K562 (cell line): ENCODE measurements at regions not wholly inside any gene's neighbourhood (a gene's known extent, or its start where the extent isn't known, plus 50 kb on each side); places are given as distances from the start of the nearest gene placed in this dataset.

Experiments used
- ARNT ChIP-seq, 2 experiments: fragments of 450-650 bp; IDR thresholded peaks; 2 replicates each; pipeline ENCODE4 v1.6.1; 2016; ENCODE audit warnings: mild to moderate bottlenecking in 1 of 2
- BRCA1 ChIP-seq, 2 experiments: fragments of 450-650 bp in 1 of 2; sonication (generic) in 1 of 2; formaldehyde crosslinking in 1 of 2; IDR thresholded peaks; 2 replicates each; pipeline versions ENCODE4 v1.5.0 to v1.6.1; 2017 to 2020; ENCODE audit warnings: mild to moderate bottlenecking in 1 of 2, missing genetic modification reagents in 1 of 2
- CC2D1A ChIP-seq: fragments of 450-650 bp; IDR thresholded peaks from 2 replicates; pipeline ENCODE4 v1.6.1; 2017; ENCODE audit warnings: mild to moderate bottlenecking
- FOXM1 ChIP-seq, 2 experiments: fragments of 450-650 bp in 1 of 2; sonication (generic) in 1 of 2; formaldehyde crosslinking in 1 of 2; IDR thresholded peaks; 2 replicates each; pipeline versions ENCODE4 v1.6.1 to v1.9.0; 2017 to 2022; ENCODE audit warnings: low read depth in 2 of 2, mild to moderate bottlenecking in 2 of 2, missing genetic modification reagents in 1 of 2, moderate library complexity in 1 of 2
- RAD21 ChIP-seq, 2 experiments: fragments of 250-450 bp in 1 of 2; fragments of 450-650 bp in 1 of 2; sonication (Bioruptor Pico) in 1 of 2; formaldehyde crosslinking in 1 of 2; IDR thresholded peaks in 1 of 2; conservative IDR thresholded peaks in 1 of 2; 2 replicates each; pipeline versions ENCODE4 v1.4.0 to v1.8.0; 2020 to 2022; ENCODE audit warnings: mild to moderate bottlenecking in 2 of 2, moderate library complexity in 1 of 2
- TCF3 ChIP-seq: sonication (generic); formaldehyde crosslinking; IDR thresholded peaks from 2 replicates; pipeline ENCODE4 v1.4.0; 2020; ENCODE audit warnings: mild to moderate bottlenecking, missing genetic modification reagents
- ZBTB40 ChIP-seq, 2 experiments: fragments of 450-650 bp in 1 of 2; sonication (generic) in 1 of 2; formaldehyde crosslinking in 1 of 2; IDR thresholded peaks; 2 replicates each; pipeline versions ENCODE4 v1.7.1 to v1.9.0; 2016 to 2022; ENCODE audit warnings: inconsistent platforms in 1 of 2, mild to moderate bottlenecking in 1 of 2, missing genetic modification reagents in 1 of 2
- ZNF41 ChIP-seq: fragments of 250-450 bp; sonication (Bioruptor Pico); conservative IDR thresholded peaks from 2 replicates; pipeline ENCODE4 v1.4.0; 2020; ENCODE audit warnings: mild to moderate bottlenecking
- TF ChIP-seq, protein P1 (sequence below): fragments of 250-450 bp; sonication (Bioruptor Pico); IDR thresholded peaks from 2 replicates; pipeline ENCODE4 v1.5.0; 2021; ENCODE audit warnings: mild to moderate bottlenecking, moderate library complexity
- TF ChIP-seq, protein P2 (sequence below): sonication (generic); formaldehyde crosslinking; IDR thresholded peaks from 2 replicates; pipeline ENCODE4 v1.4.0; 2020; ENCODE audit warnings: mild to moderate bottlenecking, missing genetic modification reagents

GRCh38 chrX:65811558-65812228, 144.2 kb downstream of the MSN start (continued):
- TF ChIP-seq FOXM1 (IDR thresholded peaks at IDR 0.05; ENCODE audit: low read depth) (no peak), FOXM1 (CRISPR knock-in tag; IDR thresholded peaks at IDR 0.05; ENCODE audit: low read depth) (no peak), ARNT (IDR thresholded peaks at IDR 0.05) (no peak), ZNF41 (CRISPR knock-in tag) (no peak), ZBTB40 (IDR thresholded peaks at IDR 0.05) (no peak), ZBTB40 (CRISPR knock-in tag; IDR thresholded peaks at IDR 0.05) (no peak), TCF3 (CRISPR knock-in tag) (peak; percentile 56; the same call in 1 of the 2 replicates), BRCA1 (IDR thresholded peaks at IDR 0.05) (no peak), BRCA1 (CRISPR knock-in tag; IDR thresholded peaks at IDR 0.05) (no peak), RAD21 (CRISPR knock-in tag; conservative IDR thresholded peaks at IDR 0.05 in 1 of 2, IDR thresholded peaks at IDR 0.05 in 1 of 2) (no peak), CC2D1A (peak; percentile 59; the same call in 1 of the 2 replicates)
- TF ChIP-seq, protein P1, sequence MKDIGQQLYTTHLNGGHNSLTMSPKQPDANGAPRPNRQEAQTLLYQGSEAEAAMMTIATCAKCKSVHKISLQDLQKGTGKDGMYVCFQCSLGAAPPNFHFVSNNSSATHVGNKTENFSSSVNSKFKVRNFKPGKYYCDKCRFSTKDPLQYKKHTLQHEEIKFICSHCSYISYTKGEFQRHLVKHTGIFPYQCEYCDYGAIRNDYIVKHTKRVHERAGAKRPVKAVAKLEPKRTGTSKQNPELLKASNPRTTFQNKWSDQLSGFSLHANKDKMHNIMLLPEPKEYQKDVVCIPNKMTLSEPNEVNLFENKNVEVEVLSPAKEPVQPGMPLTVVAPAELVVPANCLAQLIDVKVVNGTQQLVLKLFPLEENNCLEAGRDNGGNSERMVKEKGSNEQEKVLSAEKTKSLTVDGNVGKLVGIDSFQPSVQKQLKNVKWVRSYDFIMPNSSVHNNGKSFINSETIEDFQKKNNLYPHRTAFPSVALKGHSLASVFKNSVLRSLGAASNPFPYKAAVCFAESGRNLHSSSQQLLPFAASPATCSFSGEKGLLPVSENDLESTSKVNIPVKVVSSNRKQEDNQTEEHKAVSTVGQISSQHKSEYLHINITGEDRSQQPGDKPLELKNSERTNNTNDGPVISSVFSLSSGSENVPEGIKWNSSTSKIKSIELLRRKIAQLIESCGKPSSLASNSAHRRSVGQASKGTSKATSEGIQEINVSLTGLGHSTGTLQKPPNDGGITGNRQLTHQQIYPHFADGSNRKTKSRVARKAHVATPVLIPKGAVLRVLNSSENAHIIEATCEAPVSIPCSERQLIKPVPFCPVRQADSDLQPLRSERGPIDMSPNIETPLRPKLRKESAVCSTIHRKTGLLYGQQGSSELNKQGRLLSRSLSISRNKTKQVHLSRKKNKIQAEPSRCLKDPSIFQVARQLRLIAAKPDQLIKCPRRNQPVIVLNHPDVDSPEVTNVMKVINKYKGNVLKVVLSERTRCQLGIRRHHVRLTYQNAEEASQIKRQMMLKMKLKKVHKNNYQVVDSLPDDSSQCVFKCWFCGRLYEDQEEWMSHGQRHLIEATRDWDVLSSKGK (CRISPR knock-in tag) = no peak
- TF ChIP-seq, protein P2, sequence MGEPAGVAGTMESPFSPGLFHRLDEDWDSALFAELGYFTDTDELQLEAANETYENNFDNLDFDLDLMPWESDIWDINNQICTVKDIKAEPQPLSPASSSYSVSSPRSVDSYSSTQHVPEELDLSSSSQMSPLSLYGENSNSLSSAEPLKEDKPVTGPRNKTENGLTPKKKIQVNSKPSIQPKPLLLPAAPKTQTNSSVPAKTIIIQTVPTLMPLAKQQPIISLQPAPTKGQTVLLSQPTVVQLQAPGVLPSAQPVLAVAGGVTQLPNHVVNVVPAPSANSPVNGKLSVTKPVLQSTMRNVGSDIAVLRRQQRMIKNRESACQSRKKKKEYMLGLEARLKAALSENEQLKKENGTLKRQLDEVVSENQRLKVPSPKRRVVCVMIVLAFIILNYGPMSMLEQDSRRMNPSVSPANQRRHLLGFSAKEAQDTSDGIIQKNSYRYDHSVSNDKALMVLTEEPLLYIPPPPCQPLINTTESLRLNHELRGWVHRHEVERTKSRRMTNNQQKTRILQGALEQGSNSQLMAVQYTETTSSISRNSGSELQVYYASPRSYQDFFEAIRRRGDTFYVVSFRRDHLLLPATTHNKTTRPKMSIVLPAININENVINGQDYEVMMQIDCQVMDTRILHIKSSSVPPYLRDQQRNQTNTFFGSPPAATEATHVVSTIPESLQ = no peak
